Gastroesophageal sphincter (tissue), 4 donors: ENCODE measurements at regions not wholly inside any gene's neighbourhood (a gene's known extent, or its start where the extent isn't known, plus 50 kb on each side); places are given as distances from the start of the nearest gene placed in this dataset.
"Not testable (repeated sequence)": the region's sequence is repeated elsewhere in the genome, so short reads cannot be mapped to it uniquely, and the experiment has no call there.

ENCODE experiments used
- ATAC-seq: fragments of 150-250 bp; one replicate; pipeline ENCODE4 v1.9.1; 2016; ENCODE audit warnings: mild to moderate bottlenecking, moderate library complexity
- H3K27ac ChIP-seq, 4 donors: fragments of 200-600 bp; sonication (generic) in 3 of 4; 1 replicate in 3 of 4; 2 replicates in 1 of 4; pipeline ENCODE4 v1.5.1; 2016 to 2019
- H3K27me3 ChIP-seq: fragments of 200-600 bp; sonication (generic); one replicate; pipeline ENCODE4 v1.5.1; 2019
- H3K36me3 ChIP-seq, 2 donors: fragments of 200-600 bp; sonication (generic); one replicate each; pipeline ENCODE4 v1.5.1; 2019; ENCODE audit warnings: control low read depth in 1 of 2
- H3K4me1 ChIP-seq, 3 donors: fragments of 200-600 bp; sonication (generic); 1 replicate in 2 of 3; 2 replicates in 1 of 3; pipeline ENCODE4 v1.5.1; 2016 to 2019; ENCODE audit warnings: control low read depth in 2 of 3
- H3K4me3 ChIP-seq, 2 donors: fragments of 200-600 bp; sonication (generic); one replicate each; pipeline ENCODE4 v1.5.1; 2019; ENCODE audit warnings: mild to moderate bottlenecking in 1 of 2, moderate library complexity in 1 of 2
- H3K9me3 ChIP-seq, 3 donors: fragments of 200-600 bp; sonication (generic); one replicate each; pipeline ENCODE4 v1.5.1; 2017 to 2019; ENCODE audit warnings: control low read depth in 2 of 3
- EP300 ChIP-seq: sonication (generic); formaldehyde crosslinking; IDR thresholded peaks from one replicate; pipeline ENCODE4 v1.6.1; 2017; ENCODE audit warnings: antibody characterized with exemption, mild to moderate bottlenecking
- POLR2A ChIP-seq, 2 donors: fragments of 450-650 bp; IDR thresholded peaks; one replicate each; pipeline ENCODE4 v1.6.1; 2017; ENCODE audit warnings: antibody characterized with exemption in 2 of 2, mild to moderate bottlenecking in 2 of 2, moderate library complexity in 1 of 2
- POLR2AphosphoS5 ChIP-seq: sonication (generic); formaldehyde crosslinking; IDR thresholded peaks from one replicate; pipeline ENCODE4 v1.6.1; 2017; ENCODE audit warnings: antibody characterized with exemption
- WGBS, 2 donors: methylation state at CpG; one replicate each; pipeline ENCODE4 v1.1.5; 2018; ENCODE audit warnings: low coverage in 1 of 2; 5-methylcytosine and 5-hydroxymethylcytosine counted together
- TF ChIP-seq, protein P1 (sequence below), 4 experiments: fragments of 200-600 bp in 2 of 4; fragments of 450-650 bp in 2 of 4; sonication (generic) in 1 of 4; IDR thresholded peaks; one replicate each; pipeline ENCODE4 v1.5.1; 2017 to 2019; ENCODE audit warnings: antibody characterized with exemption in 4 of 4, mild to moderate bottlenecking in 2 of 4, moderate library complexity in 2 of 4

DNA sequence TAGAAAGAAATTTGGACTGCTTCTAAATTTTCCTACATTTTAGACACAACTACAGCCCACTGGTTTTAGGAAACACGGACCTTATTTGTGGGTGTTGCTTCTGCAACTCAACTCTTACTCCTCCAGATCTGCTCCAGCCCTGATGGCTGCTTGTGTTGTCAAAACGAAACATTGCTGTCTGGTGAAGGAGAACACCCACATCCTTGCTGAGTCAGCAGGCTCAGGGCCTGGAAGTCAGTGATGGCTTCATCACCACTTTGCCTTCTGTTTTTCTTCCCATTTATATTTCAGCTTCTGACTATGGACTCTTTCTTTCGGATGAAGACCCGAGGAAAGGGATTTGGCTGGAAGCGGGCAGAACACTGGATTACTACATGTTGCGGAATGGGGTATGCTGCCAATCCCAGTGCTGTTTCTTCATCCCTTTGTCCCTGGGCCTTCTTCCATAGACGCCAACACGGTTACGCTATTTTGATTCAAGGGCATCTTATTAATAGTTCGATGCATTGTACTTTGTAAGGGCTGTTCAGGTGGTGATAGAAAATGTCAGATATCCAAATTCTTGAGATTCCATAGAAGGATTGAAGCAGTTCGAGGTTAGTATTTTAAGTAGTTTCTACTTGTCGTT, 392.6 kb upstream of the TPM1 start:
- peak; percentile 42 for ATAC-seq
- WGBS, 2 donors = 80 to 97% methylated on average over 11 to 12 of the region's 12 CpGs
- Histone ChIP-seq H3K27me3 (no peaks in the 10 kb centered on the region), H3K36me3 (peaks cover 0 to 25% of the 10 kb centered on the region in 2 donors), H3K4me3 (no peak overlapping the region), H3K9me3 (no peaks in the 10 kb centered on the region), H3K4me1 (no peaks in the 10 kb centered on the region), H3K27ac (no peak overlapping the region)
- TF ChIP-seq EP300 (no peak), POLR2AphosphoS5 (no peak), POLR2A (IDR thresholded peaks at IDR 0.05) (no peak)
- TF ChIP-seq, protein P1, sequence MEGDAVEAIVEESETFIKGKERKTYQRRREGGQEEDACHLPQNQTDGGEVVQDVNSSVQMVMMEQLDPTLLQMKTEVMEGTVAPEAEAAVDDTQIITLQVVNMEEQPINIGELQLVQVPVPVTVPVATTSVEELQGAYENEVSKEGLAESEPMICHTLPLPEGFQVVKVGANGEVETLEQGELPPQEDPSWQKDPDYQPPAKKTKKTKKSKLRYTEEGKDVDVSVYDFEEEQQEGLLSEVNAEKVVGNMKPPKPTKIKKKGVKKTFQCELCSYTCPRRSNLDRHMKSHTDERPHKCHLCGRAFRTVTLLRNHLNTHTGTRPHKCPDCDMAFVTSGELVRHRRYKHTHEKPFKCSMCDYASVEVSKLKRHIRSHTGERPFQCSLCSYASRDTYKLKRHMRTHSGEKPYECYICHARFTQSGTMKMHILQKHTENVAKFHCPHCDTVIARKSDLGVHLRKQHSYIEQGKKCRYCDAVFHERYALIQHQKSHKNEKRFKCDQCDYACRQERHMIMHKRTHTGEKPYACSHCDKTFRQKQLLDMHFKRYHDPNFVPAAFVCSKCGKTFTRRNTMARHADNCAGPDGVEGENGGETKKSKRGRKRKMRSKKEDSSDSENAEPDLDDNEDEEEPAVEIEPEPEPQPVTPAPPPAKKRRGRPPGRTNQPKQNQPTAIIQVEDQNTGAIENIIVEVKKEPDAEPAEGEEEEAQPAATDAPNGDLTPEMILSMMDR (IDR thresholded peaks at IDR 0.05) = no peak

DNA sequence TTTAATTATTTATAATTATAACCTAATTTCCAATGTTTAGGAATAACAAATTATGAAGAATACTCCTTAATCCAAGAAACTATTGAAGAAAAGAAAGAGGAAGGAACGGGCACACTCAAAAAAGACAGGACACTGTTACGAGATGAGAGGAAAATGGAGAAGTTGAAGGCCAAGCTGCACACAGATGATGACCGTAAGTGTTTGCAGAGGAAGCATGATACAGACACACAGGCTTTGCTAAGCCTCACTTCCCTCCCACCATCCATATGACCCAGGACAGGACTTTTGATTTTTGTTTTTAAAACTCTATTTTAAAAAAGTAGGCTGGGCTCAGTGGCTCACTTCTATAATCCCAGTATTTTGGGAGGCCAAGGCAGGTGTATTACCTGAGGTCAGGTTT, 389.4 kb upstream of the TPM1 start:
- no peak overlapping the region for H3K27ac ChIP-seq
- no peaks in the 10 kb centered on the region for H3K27me3 ChIP-seq
- WGBS, 2 donors = 89 to 90% methylated on average over 2 to 3 of the region's 3 CpGs
- no peak overlapping the region for H3K4me3 ChIP-seq
- ATAC-seq = no peak
- peaks cover 0 to 44% of the 10 kb centered on the region in 2 donors for H3K36me3 ChIP-seq
- H3K4me1 ChIP-seq = no peaks in the 10 kb centered on the region
- no peaks in the 10 kb centered on the region for H3K9me3 ChIP-seq
- no peak for TF ChIP-seq POLR2A (IDR thresholded peaks at IDR 0.05)
- no peak for TF ChIP-seq POLR2AphosphoS5
- TF ChIP-seq EP300 = no peak
- TF ChIP-seq, protein P1 (IDR thresholded peaks at IDR 0.05) = no peak

DNA sequence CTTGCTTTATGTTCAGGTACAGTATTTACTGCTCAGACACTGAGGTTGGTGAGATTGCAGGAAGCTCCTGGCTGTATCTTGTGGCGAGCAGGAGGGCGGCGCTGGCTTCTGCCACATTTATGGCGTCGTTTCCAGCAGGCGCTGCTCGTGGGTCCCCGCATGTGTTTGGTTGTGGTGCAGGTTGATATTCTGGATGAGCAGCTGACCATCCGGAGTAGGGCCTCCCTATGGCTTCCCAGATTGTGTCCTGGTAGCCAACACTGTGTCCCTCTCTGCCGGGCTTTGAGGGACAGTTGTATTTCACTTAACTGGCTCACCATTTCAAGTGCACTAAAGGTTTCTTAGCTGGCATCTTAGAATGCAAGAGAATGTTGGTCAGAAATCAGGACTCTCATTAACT, 386.5 kb upstream of the TPM1 start:
- ATAC-seq = no peak
- Histone ChIP-seq H3K27me3 (no peaks in the 10 kb centered on the region), H3K9me3 (no peaks in the 10 kb centered on the region), H3K36me3 (peaks cover 0 to 52% of the 10 kb centered on the region in 2 donors), H3K4me3 (no peak overlapping the region), H3K27ac (no peak overlapping the region), H3K4me1 (no peaks in the 10 kb centered on the region)
- 54% methylated on average over 2 of the region's 10 CpGs; no CpG with 5 or more reads in 1 of the 2 donors for WGBS, 2 donors
- TF ChIP-seq, protein P1 (IDR thresholded peaks at IDR 0.05) = no peak
- TF ChIP-seq POLR2AphosphoS5 (no peak), EP300 (no peak), POLR2A (IDR thresholded peaks at IDR 0.05) (no peak)

DNA sequence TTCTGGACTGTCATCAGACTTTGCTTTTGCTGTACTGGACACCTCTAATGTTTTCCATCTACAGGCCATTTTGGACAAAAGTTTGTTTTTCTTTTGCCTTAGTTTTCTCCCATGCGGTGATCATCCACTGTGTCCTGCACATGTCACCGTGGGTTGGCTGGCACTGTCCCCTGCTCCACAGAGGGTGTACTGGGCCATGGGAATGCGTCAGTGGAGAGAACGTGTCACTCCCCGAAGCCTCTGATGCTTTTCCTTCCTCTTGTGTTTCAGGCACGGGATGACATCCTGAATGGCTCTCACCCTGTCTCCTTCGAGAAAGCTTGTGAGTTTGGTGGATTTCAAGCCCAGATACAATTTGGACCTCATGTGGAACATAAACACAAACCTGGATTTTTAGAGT, 385.0 kb upstream of the TPM1 start:
- peaks cover 0 to 46% of the 10 kb centered on the region in 2 donors for H3K36me3 ChIP-seq
- not testable (repeated sequence) for H3K27me3 ChIP-seq, H3K4me1 ChIP-seq, H3K9me3 ChIP-seq, H3K4me3 ChIP-seq, H3K27ac ChIP-seq
- peak; percentile 48 for ATAC-seq
- WGBS, 2 donors = 68 to 85% methylated on average over 5 of the region's 7 CpGs

DNA sequence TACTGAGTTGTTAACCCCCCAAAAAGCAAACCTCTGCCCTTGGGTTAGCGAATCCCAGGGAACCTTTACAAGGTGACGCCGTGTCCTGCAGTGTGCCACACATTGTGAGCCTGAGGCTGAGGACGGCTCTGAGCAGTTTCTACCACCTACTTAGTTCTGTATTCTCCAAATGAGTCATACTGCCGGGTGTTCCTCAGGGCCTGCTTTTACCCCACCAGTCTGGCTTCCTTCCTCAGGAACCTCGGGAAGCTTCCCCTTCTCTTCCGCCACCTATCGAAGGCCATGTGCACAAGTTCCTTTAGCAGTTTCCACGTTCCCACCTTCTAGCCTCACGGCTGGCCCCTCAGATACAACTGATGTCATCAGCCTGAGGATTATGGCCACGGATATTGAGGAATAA, 384.0 kb upstream of the TPM1 start:
- Histone ChIP-seq H3K27me3 (no peaks in the 10 kb centered on the region), H3K9me3 (no peaks in the 10 kb centered on the region), H3K36me3 (peaks cover 0 to 36% of the 10 kb centered on the region in 2 donors), H3K4me1 (no peaks in the 10 kb centered on the region), H3K27ac (no peak overlapping the region), H3K4me3 (no peak overlapping the region)
- ATAC-seq = peak; percentile 46
- TF ChIP-seq, protein P1 (IDR thresholded peaks at IDR 0.05) = no peak
- TF ChIP-seq POLR2AphosphoS5 = no peak
- TF ChIP-seq POLR2A (IDR thresholded peaks at IDR 0.05) = no peak
- no peak for TF ChIP-seq EP300
- 79% methylated on average over 9 of the region's 11 CpGs; no CpG with 5 or more reads in 1 of the 2 donors for WGBS, 2 donors
